ENCODE measurements at regions not wholly inside any gene's neighbourhood (a gene's known extent, or its start where the extent isn't known, plus 50 kb on each side); places are given as distances from the start of the nearest gene placed in this dataset.

DNA sequence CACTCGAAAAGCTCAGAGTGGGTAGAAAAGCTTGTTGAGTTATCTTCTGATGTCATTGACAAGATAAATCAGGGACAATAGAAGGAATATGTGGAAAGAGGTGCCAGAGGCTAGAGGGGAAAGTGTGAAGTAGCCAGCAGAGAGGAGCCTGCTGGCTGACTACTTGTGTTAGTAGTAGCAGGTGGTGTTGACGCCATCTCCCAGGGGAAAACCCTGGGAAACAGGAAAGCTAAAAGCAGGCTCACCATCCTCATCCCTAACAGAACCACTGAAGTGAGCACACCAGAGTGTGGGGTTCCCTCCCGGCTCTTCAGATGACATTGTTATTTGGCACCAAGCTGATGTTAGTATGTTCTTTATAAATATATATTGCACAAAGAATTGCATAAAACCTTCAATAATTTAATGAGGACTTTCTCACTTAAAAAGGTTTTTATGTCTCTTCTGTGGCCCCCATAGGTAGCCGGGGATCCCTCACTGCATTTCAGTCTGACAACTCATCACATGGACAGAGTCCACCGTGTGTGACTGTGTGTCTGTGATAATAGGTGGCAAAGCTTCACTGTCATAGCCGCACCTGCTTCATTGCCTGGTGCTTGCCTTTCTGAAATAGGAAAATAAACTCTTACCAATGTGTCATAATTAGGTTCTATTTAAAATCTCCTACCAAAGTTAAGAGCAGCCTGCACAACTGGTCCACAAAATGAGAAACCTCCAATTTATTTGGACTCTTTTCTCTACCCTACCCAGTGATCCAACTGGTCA, 63.2 kb upstream of the TOP3B start:
- DNase-seq (ENCODE audit: low read depth) = no peak
- TF ChIP-seq, protein P1, sequence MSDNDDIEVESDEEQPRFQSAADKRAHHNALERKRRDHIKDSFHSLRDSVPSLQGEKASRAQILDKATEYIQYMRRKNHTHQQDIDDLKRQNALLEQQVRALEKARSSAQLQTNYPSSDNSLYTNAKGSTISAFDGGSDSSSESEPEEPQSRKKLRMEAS (IDR thresholded peaks at IDR 0.05; ENCODE audit: low read depth, low read length) = no peak
- TF ChIP-seq, protein P2, sequence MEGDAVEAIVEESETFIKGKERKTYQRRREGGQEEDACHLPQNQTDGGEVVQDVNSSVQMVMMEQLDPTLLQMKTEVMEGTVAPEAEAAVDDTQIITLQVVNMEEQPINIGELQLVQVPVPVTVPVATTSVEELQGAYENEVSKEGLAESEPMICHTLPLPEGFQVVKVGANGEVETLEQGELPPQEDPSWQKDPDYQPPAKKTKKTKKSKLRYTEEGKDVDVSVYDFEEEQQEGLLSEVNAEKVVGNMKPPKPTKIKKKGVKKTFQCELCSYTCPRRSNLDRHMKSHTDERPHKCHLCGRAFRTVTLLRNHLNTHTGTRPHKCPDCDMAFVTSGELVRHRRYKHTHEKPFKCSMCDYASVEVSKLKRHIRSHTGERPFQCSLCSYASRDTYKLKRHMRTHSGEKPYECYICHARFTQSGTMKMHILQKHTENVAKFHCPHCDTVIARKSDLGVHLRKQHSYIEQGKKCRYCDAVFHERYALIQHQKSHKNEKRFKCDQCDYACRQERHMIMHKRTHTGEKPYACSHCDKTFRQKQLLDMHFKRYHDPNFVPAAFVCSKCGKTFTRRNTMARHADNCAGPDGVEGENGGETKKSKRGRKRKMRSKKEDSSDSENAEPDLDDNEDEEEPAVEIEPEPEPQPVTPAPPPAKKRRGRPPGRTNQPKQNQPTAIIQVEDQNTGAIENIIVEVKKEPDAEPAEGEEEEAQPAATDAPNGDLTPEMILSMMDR (IDR thresholded peaks at IDR 0.05; ENCODE audit: low read depth, low read length) = no peak
- TF ChIP-seq POLR2A (IDR thresholded peaks at IDR 0.05; ENCODE audit: extremely low read depth, insufficient read length) (no peak), MYC (IDR thresholded peaks at IDR 0.05; ENCODE audit: low read depth, low read length) (no peak)
- H3K4me3 ChIP-seq (ENCODE audit: low read depth, low read length) = no peak overlapping the region

DNA sequence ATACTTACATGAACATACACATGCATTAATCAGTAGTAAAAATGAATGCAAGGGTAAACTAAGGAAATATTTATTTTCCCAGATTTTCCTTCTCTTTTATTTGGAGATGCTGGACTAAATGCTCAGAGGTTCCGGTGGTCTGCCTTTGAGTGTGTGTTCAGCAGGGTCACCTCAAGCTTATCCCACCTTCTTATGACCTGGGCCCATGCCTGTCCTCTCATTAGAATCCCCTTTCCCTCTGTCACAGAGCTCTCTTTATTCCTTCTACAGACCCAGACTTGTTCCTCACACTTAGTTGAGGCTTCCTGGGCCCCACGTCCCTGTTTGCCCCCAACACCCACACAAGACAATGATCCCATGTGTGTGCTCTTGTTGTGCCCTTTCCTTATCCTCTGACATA, 61.6 kb upstream of the TOP3B start:
- H3K4me3 ChIP-seq (ENCODE audit: low read depth, low read length) = no peak overlapping the region
- no peak for DNase-seq (ENCODE audit: low read depth)
- TF ChIP-seq MYC (IDR thresholded peaks at IDR 0.05; ENCODE audit: low read depth, low read length) = no peak
- no peak for TF ChIP-seq POLR2A (IDR thresholded peaks at IDR 0.05; ENCODE audit: extremely low read depth, insufficient read length)
- TF ChIP-seq, protein P1 (IDR thresholded peaks at IDR 0.05; ENCODE audit: low read depth, low read length) = no peak
- TF ChIP-seq, protein P2 (IDR thresholded peaks at IDR 0.05; ENCODE audit: low read depth, low read length) = no peak

DNA sequence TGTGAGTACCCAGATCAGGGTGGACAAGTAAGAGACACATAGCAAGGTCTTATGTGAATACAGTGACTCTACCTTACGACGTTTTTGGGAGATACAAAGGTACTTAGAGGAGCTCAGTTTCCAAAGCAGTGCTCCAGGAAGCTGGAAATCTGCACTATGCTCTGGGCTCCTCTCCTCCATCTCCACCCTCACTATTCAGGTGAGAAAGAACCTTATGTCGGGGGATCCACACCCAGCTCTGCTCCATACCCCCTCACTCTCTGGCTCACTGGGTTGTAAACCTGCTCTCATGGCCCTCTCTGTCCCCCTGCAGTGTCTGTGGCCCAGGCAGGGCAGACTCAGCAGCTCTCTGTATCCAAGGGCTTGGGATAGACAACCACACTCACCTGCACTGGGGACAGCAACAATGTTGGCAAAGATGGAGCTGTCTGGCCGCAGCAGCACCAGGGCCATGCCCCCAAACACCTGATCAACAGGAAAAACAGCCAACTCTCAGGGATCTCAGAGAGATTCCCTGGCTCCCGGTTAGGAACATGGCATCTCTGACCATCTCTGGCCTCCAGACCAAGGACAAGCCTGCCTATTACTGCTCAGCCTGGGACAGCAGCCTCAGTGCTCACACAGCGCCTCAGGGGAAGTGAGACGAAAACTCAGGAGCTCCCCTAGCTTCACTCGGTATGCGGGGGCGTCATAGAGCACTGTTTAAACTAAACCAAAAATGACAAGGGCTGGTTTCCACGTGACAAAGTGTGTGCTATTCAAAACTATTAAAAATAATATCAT, 60.9 kb upstream of the TOP3B start:
- DNase-seq (ENCODE audit: low read depth) = no peak
- no peak overlapping the region for H3K4me3 ChIP-seq (ENCODE audit: low read depth, low read length)
- TF ChIP-seq POLR2A (IDR thresholded peaks at IDR 0.05; ENCODE audit: extremely low read depth, insufficient read length) (no peak), MYC (IDR thresholded peaks at IDR 0.05; ENCODE audit: low read depth, low read length) (no peak)
- TF ChIP-seq, protein P1 (IDR thresholded peaks at IDR 0.05; ENCODE audit: low read depth, low read length) = no peak
- TF ChIP-seq, protein P2 (IDR thresholded peaks at IDR 0.05; ENCODE audit: low read depth, low read length) = no peak

DNA sequence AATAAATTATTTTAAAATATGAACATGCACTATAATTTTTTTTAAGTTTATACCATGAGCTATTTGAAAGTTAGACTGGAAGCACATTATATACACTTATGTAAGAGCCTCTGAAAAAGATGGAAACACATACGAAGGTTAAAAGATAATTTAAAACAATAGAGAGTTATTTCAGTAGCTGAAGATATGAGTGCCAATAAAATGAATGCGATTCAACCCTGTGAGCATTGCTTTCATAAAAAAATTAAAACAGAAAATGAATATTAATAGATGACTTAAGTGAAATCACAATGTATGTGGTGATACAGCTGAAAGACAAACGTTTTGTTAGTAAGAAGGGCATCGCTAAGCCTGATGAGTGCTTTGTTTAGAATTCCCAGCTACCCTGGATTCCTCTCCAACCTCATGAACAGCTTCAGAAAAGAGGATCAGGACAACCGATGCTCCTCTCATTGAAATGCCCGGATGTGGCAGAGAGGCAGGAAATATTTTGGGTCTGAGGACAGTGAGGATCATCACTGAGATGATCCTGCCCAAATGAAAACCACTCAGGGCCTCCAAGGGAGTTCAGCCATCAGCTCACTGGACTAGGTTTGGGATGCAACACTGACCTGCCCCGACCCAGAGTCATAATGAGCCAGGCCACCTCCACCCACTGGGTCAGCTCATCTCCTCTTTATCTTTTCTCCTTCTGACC, 60.2 kb upstream of the TOP3B start:
- no peak for DNase-seq (ENCODE audit: low read depth)
- H3K4me3 ChIP-seq (ENCODE audit: low read depth, low read length) = no peak overlapping the region
- TF ChIP-seq, protein P2 (IDR thresholded peaks at IDR 0.05; ENCODE audit: low read depth, low read length) = no peak
- TF ChIP-seq MYC (IDR thresholded peaks at IDR 0.05; ENCODE audit: low read depth, low read length) (no peak), POLR2A (IDR thresholded peaks at IDR 0.05; ENCODE audit: extremely low read depth, insufficient read length) (no peak)
- TF ChIP-seq, protein P1 (IDR thresholded peaks at IDR 0.05; ENCODE audit: low read depth, low read length) = no peak

DNA sequence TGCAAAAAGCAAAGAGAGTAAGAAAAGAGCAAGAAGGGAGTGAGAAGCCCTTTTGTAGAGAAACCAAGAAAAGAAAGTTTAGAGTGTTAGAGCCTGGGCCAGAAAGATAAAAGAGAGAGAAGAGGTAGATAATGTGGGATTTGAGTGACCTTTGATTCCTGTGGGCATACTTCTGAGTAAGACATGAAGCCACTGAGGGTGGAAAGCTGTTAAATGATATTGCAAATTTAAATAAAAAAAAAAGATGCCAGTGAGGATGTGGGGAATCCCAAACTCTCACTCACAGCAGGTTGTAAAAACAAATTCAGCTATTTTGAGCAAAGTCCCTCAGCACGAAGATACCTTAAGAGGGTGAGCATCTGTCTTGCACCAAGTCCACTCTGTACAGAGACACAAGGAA, 59.4 kb upstream of the TOP3B start:
- DNase-seq (ENCODE audit: low read depth) = no peak
- H3K4me3 ChIP-seq (ENCODE audit: low read depth, low read length) = no peak overlapping the region
- TF ChIP-seq, protein P1 (IDR thresholded peaks at IDR 0.05; ENCODE audit: low read depth, low read length) = no peak
- TF ChIP-seq POLR2A (IDR thresholded peaks at IDR 0.05; ENCODE audit: extremely low read depth, insufficient read length) (no peak), MYC (IDR thresholded peaks at IDR 0.05; ENCODE audit: low read depth, low read length) (no peak)
- TF ChIP-seq, protein P2 (IDR thresholded peaks at IDR 0.05; ENCODE audit: low read depth, low read length) = no peak
